ENCODE measurements at regions not wholly inside any gene's neighbourhood (a gene's known extent, or its start where the extent isn't known, plus 50 kb on each side); places are given as distances from the start of the nearest gene placed in this dataset.

DNA sequence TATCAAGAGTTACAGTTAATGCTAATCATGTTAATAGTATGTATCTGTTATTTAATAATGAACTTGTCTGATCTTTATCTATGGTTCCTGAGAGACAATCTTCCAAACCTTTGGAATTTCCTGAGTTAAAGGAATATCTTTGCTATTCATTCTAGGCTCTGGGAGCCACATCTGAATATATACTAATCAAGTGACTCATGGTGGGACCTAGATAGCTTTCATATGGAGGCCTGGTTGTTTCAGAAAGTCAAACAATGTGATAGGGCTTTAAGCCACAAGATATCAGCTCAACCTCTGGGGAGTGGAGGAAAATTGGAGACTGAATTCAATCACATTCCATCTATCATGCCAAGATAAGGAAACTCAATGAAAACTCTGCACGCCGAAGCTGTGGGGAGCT is 746.4 kb downstream of the TNS3 start:
- no peak for TF ChIP-seq EZH2 (IDR thresholded peaks at IDR 0.05; ENCODE audit: insufficient read depth, poor library complexity, severe bottlenecking)
- no peak for TF ChIP-seq EZH2phosphoT487 (IDR thresholded peaks at IDR 0.05; ENCODE audit: insufficient read depth, low read depth)

Measured in GM23248 (cell line).